ENCODE measurements at regions not wholly inside any gene's neighbourhood (a gene's known extent, or its start where the extent isn't known, plus 50 kb on each side); places are given as distances from the start of the nearest gene placed in this dataset.
"Not testable (repeated sequence)": the region's sequence is repeated elsewhere in the genome, so short reads cannot be mapped to it uniquely, and the experiment has no call there.

- not testable (repeated sequence) for TF ChIP-seq CTCF (conservative IDR thresholded peaks at IDR 0.05; ENCODE audit: low read length); EZH2phosphoT487 (IDR thresholded peaks at IDR 0.05; ENCODE audit: borderline replicate concordance, low read depth, low read length)
These were observed 138.4 kb upstream of the DUSP22 start for GRCh38 chr6:153867-154266.
